K562 (cell line): ENCODE measurements at regions not wholly inside any gene's neighbourhood (a gene's known extent, or its start where the extent isn't known, plus 50 kb on each side); places are given as distances from the start of the nearest gene placed in this dataset.
A peak's percentile ranks its signal among the peaks of the same experiment; 100 is the strongest.

Source experiments
- ATAC-seq: fragments of 200-7000 bp; cut with Tn5 transposase; 3 replicates; pipeline ENCODE4 v1.9.1; 2020; ENCODE audit warnings: moderate library complexity
- BruUV-seq: library from RNA; stranded (reverse); fragments of 400-500 nt; replicated peaks from 2 replicates; lab custom pipeline; 2021; lab: Mats Ljungman, UMichigan
- CTCF ChIA-PET: fragments of 300-600 bp; formaldehyde crosslinking; extraction: SDS; loops from one replicate; lab custom pipeline; 2021; ENCODE audit warnings: low intra/inter-chr PET ratio; lab: Yijun Ruan, JAX
- POLR2A ChIA-PET: fragments of 300-600, 350-650 bp; sonication (Branson Sonifier 250); formaldehyde crosslinking; extraction: SDS; loops from one replicate; lab custom pipeline; 2021; ENCODE audit warnings: antibody characterized with exemption, inconsistent platforms; lab: Yijun Ruan, JAX
- DNase-seq, 4 experiments: peaks; one replicate each; pipeline versions ENCODE4 v3.0.0 to v3.0.0-alpha.2; 2011 to 2018; ENCODE audit warnings: low spot score in 3 of 4, mixed read lengths in 3 of 4; ENCODE audit errors: extremely low read depth in 1 of 4
- FAIRE-seq: peaks from 2 replicates; lab custom pipeline; 2011; peaks lifted over from hg19 to GRCh38; lab: Jason Lieb, UNC
- H2AFZ ChIP-seq: 2 replicates; pipeline ENCODE4 v1.6.0; 2011; ENCODE audit warnings: low read depth, low read length, control low read depth, inconsistent platforms
- H3K27ac ChIP-seq: fragments of 200-600 bp; 3 replicates; pipeline ENCODE4 v1.8.0; 2011; ENCODE audit warnings: low read depth, mild to moderate bottlenecking, control low read depth, inconsistent platforms, low read length, moderate library complexity, mixed read lengths; ENCODE audit errors: extremely low read depth
- H3K27me3 ChIP-seq, 2 experiments: fragments of 300-600 bp in 1 of 2; 2 replicates in 1 of 2; 3 replicates in 1 of 2; pipeline versions ENCODE4 v1.6.0 to v1.8.0; 2011; ENCODE audit warnings: inconsistent platforms in 2 of 2, low read length in 2 of 2, mild to moderate bottlenecking in 1 of 2, mixed read lengths in 1 of 2, moderate library complexity in 1 of 2; ENCODE audit not compliant: control insufficient read depth in 2 of 2, insufficient read depth in 2 of 2
- H3K36me3 ChIP-seq: fragments of 300-600 bp; 3 replicates; pipeline ENCODE4 v1.8.0; 2011; ENCODE audit warnings: mild to moderate bottlenecking, low read length, inconsistent platforms; ENCODE audit not compliant: control insufficient read depth, insufficient read depth
- H3K4me1 ChIP-seq, 2 experiments: fragments of 200-600 bp in 1 of 2; replicated peaks in 1 of 2; 2 replicates in 1 of 2; 3 replicates in 1 of 2; pipeline versions ENCODE4 v1.5.1 to v1.8.0; 2011; ENCODE audit warnings: inconsistent platforms in 2 of 2, low read length in 2 of 2, mild to moderate bottlenecking in 1 of 2, mixed read lengths in 1 of 2, moderate library complexity in 1 of 2; ENCODE audit not compliant: control insufficient read depth in 2 of 2, insufficient read depth in 2 of 2
- H3K4me2 ChIP-seq: 2 replicates; pipeline ENCODE4 v1.6.1; 2011; ENCODE audit warnings: low read length, control low read depth, inconsistent platforms, mixed read lengths; ENCODE audit not compliant: insufficient read depth
- H3K4me3 ChIP-seq: fragments of 200-600 bp; sonication (generic), shearing (Covaris generic); 2 replicates; pipeline ENCODE4 v1.5.1; 2016; ENCODE audit warnings: control low read depth, inconsistent platforms
- H3K79me2 ChIP-seq: fragments of 200-600 bp; 3 replicates; pipeline ENCODE4 v1.8.0; 2011; ENCODE audit warnings: low read length, inconsistent platforms; ENCODE audit not compliant: control insufficient read depth, insufficient read depth
- H3K9ac ChIP-seq, 2 experiments: 2 replicates each; pipeline versions ENCODE4 v1.6.0 to v1.6.1; 2011; ENCODE audit warnings: low read depth in 2 of 2, low read length in 2 of 2, control low read depth in 1 of 2, inconsistent platforms in 1 of 2, mild to moderate bottlenecking in 1 of 2, mixed read lengths in 1 of 2; ENCODE audit not compliant: insufficient read depth in 1 of 2
- H3K9me1 ChIP-seq: one replicate; pipeline ENCODE4 v1.6.0; 2011; ENCODE audit warnings: inconsistent platforms, mild to moderate bottlenecking, low read length, moderate library complexity; ENCODE audit not compliant: control insufficient read depth, insufficient read depth
- H3K9me3 ChIP-seq: replicated peaks from 2 replicates; pipeline ENCODE4 v1.5.1; 2011; ENCODE audit warnings: low read depth, low read length, inconsistent platforms; ENCODE audit not compliant: control insufficient read depth, insufficient read depth
- H4K20me1 ChIP-seq: replicated peaks from 2 replicates; pipeline ENCODE4 v1.6.1; 2011; ENCODE audit warnings: low read length, inconsistent platforms, mixed read lengths; ENCODE audit not compliant: control insufficient read depth, insufficient read depth
- ASH1L ChIP-seq: fragments of 450-650 bp; IDR thresholded peaks from 2 replicates; pipeline ENCODE4 v1.6.1; 2018; ENCODE audit warnings: borderline replicate concordance, mild to moderate bottlenecking, low read depth; ENCODE audit not compliant: partially characterized antibody
- COPS2 ChIP-seq: fragments of 450-650 bp; conservative IDR thresholded peaks from 2 replicates; pipeline ENCODE4 v1.6.1; 2016; ENCODE audit warnings: mild to moderate bottlenecking, moderate library complexity
- E4F1 ChIP-seq: fragments of 250-450 bp; sonication (Bioruptor Pico); IDR thresholded peaks from 2 replicates; pipeline ENCODE4 v1.5.0; 2021; ENCODE audit warnings: mild to moderate bottlenecking, borderline replicate concordance
- KLF16 ChIP-seq: IDR thresholded peaks from 2 replicates; pipeline ENCODE4 v1.6.1; 2016; ENCODE audit warnings: antibody characterized with exemption
- NR4A1 ChIP-seq, 2 experiments: fragments of 250-450 bp in 1 of 2; fragments of 450-650 bp in 1 of 2; sonication (Bioruptor Pico) in 1 of 2; IDR thresholded peaks; 2 replicates each; pipeline versions ENCODE4 v1.4.0 to v1.6.1; 2016 to 2020; ENCODE audit warnings: mild to moderate bottlenecking in 2 of 2, missing compliant biosample characterization in 1 of 2, missing genetic modification characterization in 1 of 2, moderate library complexity in 1 of 2
- SREBF1 ChIP-seq: fragments of 150-350 bp; IDR thresholded peaks from 2 replicates; pipeline ENCODE4 v1.6.1; 2014; ENCODE audit warnings: antibody characterized with exemption, low read depth, low read length, borderline replicate concordance
- TAF7 ChIP-seq: fragments of 450-650 bp; IDR thresholded peaks from 2 replicates; pipeline ENCODE4 v1.6.1; 2016; ENCODE audit warnings: missing genetic modification characterization, missing compliant biosample characterization
- ZNF140 ChIP-seq: fragments of 250-450 bp; sonication (Bioruptor Pico); IDR thresholded peaks from 2 replicates; pipeline ENCODE4 v1.8.0; 2021; ENCODE audit warnings: moderate library complexity, mild to moderate bottlenecking, inconsistent platforms
- ZNF143 ChIP-seq: sonication (generic); formaldehyde crosslinking; IDR thresholded peaks from 2 replicates; pipeline ENCODE4 v1.9.0; 2022; ENCODE audit warnings: mild to moderate bottlenecking, missing genetic modification reagents
- ZNF766 ChIP-seq: fragments of 200-800 bp; sonication (Bioruptor generic); conservative IDR thresholded peaks from 2 replicates; pipeline ENCODE4 v1.6.1; 2016; ENCODE audit warnings: missing genetic modification characterization, missing compliant biosample characterization
- WGBS: fragments of 100-300 bp; shearing (Covaris generic); methylation state at CpG from one replicate; pipeline ENCODE4 v1.1.6; 2016; ENCODE audit warnings: low coverage, mixed read lengths; ENCODE audit not compliant: insufficient coverage; ENCODE audit errors: missing lambda C conversion rate; 5-methylcytosine and 5-hydroxymethylcytosine counted together
- in situ Hi-C: fragments of 300-500 bp; cut with MboI; formaldehyde crosslinking; loops from 4 replicates; pipeline ENCODE4 v1.15.0; 2018; ENCODE audit warnings: inconsistent platforms, mixed read lengths
- intact Hi-C: fragments of 100-400 bp; cut with micrococcal nuclease; formaldehyde crosslinking; loops from 2 replicates; pipeline ENCODE4 v1.14.2; 2022

GRCh38 chr7:155172141-155172540 is 102.0 kb downstream of the HTR5A start:
- H3K27me3 ChIP-seq = peaks cover 59 to 74% of the 10 kb centered on the region in 2 experiments
- H3K36me3 ChIP-seq = no peaks in the 10 kb centered on the region
- H3K27ac ChIP-seq = no peak overlapping the region
- H3K4me2 ChIP-seq = no peak overlapping the region
- no peak overlapping the region for H2AFZ ChIP-seq
- 1% methylated on average over 5 of the region's 5 CpGs for WGBS
- no TSS peak for BruUV-seq
- H3K4me1 ChIP-seq = peaks cover 0 to 6% of the 10 kb centered on the region in 2 experiments; a peak in 1 of 5 replicates
- in situ Hi-C loops = no loop called here
- no peaks in the 10 kb centered on the region for H3K9me1 ChIP-seq
- ChIA-PET POLR2A (interaction anchor here (0.6 to 0.7 kb wide), 2 partner anchors 47 to 320 kb away, joined by 3 read pairs; no protein-coding TSS in a partner anchor), CTCF (no interaction called here)
- H3K4me3 ChIP-seq = no peak overlapping the region
- FAIRE-seq (no peak), ATAC-seq (peak; percentile 32; the same call in 2 of the 3 replicates), DNase-seq (no peak)
- TF ChIP-seq ZNF766 (no peak), NR4A1 (CRISPR knock-in tag; IDR thresholded peaks at IDR 0.05) (no peak), NR4A1 (tag; IDR thresholded peaks at IDR 0.05) (no peak), TAF7 (tag) (no peak), KLF16 (no peak), ASH1L (no peak), E4F1 (no peak), ZNF143 (CRISPR knock-in tag) (no peak), SREBF1 (no peak), ZNF140 (CRISPR knock-in tag) (no peak), COPS2 (no peak)
- no peaks in the 10 kb centered on the region; the same call in 1 of the 2 replicates for H3K9me3 ChIP-seq
- intact Hi-C loops = no loop called here
- no peak overlapping the region for H3K9ac ChIP-seq
- no peaks in the 10 kb centered on the region; the same call in 1 of the 2 replicates for H4K20me1 ChIP-seq
- H3K79me2 ChIP-seq = no peaks in the 10 kb centered on the region
